DMS53 treated with DMSO at 0.1 percent for 48 hours (cell line): ENCODE measurements at regions not wholly inside any gene's neighbourhood (a gene's known extent, or its start where the extent isn't known, plus 50 kb on each side); places are given as distances from the start of the nearest gene placed in this dataset.

Experiments
- DNase-seq: peaks from one replicate; lab custom pipeline; 2025; ENCODE audit not compliant: unreplicated experiment; lab: John Stamatoyannopoulos, UW

GRCh38 chr12:96132819-96133218, 61.4 kb upstream of the ELK3 start:
- no peak for DNase-seq

- DNase-seq, result no peak
These were observed 60.0 kb upstream of the ELK3 start for GRCh38 chr12:96134200-96134599.

GRCh38 chr12:96136161-96136560, 58.0 kb upstream of the ELK3 start:
- no peak for DNase-seq

GRCh38 chr12:96136725-96137378, 57.3 kb upstream of the ELK3 start:
- no peak for DNase-seq

GRCh38 chr12:96140174-96140573, 54.0 kb upstream of the ELK3 start:
- DNase-seq, result no peak

- DNase-seq, result no peak
These were observed 52.8 kb upstream of the ELK3 start for GRCh38 chr12:96141216-96141912.

- DNase-seq, result no peak
These were observed 50.8 kb upstream of the ELK3 start for GRCh38 chr12:96143392-96143791.

GRCh38 chr12:96143827-96144565, 50.2 kb upstream of the ELK3 start:
- no peak for DNase-seq
